GM13977 (cell line): ENCODE measurements at regions not wholly inside any gene's neighbourhood (a gene's known extent, or its start where the extent isn't known, plus 50 kb on each side); places are given as distances from the start of the nearest gene placed in this dataset.
"Not testable (repeated sequence)": the region's sequence is repeated elsewhere in the genome, so short reads cannot be mapped to it uniquely, and the experiment has no call there.

Experiments
- DNase-seq: peaks from one replicate; pipeline ENCODE4 v3.0.0; 2012; ENCODE audit warnings: low spot score
- in situ Hi-C: fragments of 300-500 bp; cut with MboI; formaldehyde crosslinking; loops from one replicate; pipeline ENCODE4 v1.12.0; 2022; ENCODE audit warnings: low sequenced_read_pairs, low pct_unique_long_range_greater_than_20kb, mixed read lengths, inconsistent platforms; ENCODE audit not compliant: unreplicated experiment
- TF ChIP-seq, protein P1 (sequence below): IDR thresholded peaks from 2 replicates; pipeline ENCODE4 v1.5.1; 2012; ENCODE audit warnings: mild to moderate bottlenecking, control low read depth; ENCODE audit not compliant: insufficient read depth; ENCODE audit errors: extremely low read depth, missing control alignments

DNA sequence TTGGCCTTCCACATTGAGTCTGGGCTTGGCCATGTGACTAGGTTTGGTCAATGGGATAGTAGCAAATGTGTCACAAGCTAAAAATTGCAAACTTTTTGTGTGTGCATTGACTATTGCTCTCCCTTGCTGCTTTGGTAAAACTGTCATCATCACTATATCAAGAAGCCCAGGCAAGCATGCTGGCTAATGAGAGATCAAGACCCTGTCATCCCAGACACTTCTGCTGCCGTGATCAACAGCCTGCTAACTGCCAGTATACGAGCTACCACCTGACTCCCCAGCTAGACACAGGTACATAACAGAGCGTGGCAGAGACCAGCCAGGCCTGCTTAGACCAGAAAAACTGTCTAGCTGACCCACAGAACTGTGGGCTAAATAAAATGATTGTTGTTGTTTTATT is 456.7 kb upstream of the DCN start:
- TF ChIP-seq, protein P1, sequence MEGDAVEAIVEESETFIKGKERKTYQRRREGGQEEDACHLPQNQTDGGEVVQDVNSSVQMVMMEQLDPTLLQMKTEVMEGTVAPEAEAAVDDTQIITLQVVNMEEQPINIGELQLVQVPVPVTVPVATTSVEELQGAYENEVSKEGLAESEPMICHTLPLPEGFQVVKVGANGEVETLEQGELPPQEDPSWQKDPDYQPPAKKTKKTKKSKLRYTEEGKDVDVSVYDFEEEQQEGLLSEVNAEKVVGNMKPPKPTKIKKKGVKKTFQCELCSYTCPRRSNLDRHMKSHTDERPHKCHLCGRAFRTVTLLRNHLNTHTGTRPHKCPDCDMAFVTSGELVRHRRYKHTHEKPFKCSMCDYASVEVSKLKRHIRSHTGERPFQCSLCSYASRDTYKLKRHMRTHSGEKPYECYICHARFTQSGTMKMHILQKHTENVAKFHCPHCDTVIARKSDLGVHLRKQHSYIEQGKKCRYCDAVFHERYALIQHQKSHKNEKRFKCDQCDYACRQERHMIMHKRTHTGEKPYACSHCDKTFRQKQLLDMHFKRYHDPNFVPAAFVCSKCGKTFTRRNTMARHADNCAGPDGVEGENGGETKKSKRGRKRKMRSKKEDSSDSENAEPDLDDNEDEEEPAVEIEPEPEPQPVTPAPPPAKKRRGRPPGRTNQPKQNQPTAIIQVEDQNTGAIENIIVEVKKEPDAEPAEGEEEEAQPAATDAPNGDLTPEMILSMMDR = no peak
- in situ Hi-C loops = no loop called here
- DNase-seq = no peak

DNA sequence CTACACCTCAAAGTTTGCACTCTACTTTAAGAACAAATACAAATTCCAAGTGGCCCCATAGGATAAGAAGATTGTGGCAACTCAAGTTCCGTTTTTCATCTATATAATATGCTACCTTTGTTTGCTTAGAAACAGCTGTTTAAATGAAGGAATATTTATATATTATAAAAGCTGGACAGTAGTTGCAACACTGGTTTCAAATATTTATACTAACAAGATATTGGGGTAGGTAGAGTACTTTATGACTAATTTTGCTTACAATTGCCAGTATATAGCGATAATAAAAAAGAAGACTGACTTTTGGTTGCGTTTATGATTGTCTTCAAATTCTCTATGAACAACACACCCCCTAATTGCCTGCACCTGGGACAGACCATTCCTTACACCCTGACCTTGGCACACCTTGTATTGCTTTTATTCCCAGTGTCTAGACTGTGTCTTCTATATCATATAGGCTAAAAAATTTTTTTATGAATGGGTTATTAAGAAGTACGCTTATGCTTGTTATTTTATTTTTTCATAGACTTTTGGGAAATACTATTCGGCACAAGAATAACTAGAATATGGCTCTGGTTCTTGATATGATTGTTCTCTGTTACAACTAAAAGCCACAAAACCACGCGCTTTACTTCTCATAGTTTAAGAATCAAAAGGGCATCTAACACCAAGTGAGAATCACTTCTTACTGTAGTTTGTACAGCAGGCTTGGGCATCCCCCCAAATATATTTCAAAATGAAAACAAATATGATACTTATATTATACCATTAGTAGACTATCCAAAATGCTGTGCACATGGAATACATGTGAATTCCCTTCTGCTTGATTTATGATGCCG is 455.4 kb upstream of the DCN start:
- DNase-seq = no peak
- in situ Hi-C loops = no loop called here
- TF ChIP-seq, protein P1 = no peak

DNA sequence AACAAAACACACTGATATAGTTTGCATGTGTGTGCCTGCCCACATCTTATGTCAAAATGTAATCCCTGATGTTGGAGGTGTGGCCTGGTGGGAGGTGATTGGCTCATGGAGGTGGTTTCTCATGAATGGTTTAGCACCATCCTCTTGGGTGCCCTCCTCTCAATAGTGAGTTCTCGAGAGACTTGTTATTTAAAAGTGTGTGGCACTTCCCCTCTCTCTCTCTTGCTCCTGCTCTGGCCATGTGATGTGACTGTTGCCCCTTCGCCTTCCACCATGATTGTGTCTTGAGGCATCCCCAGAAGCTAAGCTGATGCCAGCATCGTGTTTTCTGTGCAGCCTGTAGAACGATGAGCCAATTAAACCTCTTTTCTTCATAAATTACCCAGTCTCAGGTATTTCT is 454.1 kb upstream of the DCN start:
- no peak for DNase-seq
- in situ Hi-C loops = no loop called here
- TF ChIP-seq, protein P1 = no peak

DNA sequence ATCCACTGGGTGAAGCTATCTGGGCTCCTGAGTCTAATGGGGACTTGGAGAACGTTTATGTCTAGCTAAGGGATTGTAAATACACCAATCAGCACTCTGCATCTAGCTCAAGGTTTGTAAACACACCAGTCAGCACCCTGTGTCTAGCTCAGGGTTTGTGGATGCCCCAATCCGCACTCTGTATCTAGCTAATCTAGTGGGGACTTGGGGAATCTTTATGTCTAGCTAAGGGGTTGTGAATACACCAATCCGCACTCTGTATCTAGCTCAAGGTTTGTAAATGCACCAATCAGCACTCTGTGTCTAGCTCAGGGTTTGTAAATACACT is 451.7 kb upstream of the DCN start:
- DNase-seq, in situ Hi-C loops: not testable (repeated sequence)

DNA sequence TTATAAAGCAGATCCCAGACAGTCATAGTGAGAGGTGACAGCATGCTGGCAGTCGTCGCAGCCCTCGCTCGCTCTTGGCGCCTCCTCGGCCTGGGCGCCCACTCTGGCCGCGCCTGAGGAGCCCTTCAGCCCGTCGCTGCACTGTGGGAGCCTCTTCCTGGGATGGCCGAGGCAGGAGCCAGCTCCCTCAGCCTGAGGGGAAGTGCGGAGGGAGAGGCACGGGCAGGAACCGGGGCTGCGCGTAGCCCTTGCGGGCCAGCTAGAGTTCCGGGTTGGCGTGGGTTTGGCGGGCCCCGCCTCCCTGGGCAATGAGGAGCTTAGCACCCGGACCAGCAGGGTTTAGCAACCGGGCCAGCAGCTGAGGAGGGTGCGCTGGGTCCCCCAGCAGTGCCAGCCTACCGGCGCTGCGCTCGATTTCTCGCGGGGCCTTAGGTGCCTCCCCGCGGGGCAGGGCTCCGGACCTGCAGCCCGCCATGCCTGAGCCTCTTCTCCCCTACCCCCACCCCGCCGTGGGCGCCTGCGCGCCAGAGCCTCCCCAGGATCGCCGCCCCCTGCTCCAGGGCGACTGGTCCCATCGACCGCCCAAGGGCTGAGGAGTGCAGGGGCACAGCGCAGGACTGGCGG is 451.2 kb upstream of the DCN start:
- DNase-seq = no peak
- in situ Hi-C loops = no loop called here
- TF ChIP-seq, protein P1 = no peak

DNA sequence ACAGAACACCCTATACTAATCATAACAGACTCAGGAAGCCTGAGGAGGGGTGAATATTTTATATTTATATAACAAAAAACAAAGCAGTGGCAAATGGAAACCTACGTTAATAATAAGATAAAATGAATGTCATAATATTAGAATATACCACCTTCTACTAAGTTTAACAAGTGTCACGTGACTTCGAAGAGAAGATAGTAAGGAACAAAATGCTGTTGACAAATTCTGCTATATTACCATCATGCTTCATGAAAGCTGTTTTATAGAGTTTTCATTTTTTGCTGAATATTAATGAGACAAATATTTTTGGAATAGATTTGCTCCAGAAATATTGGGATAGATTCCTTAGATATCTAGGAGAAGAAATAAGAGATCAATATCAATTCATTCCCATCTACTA is 450.6 kb upstream of the DCN start:
- in situ Hi-C loops = no loop called here
- no peak for DNase-seq
- TF ChIP-seq, protein P1 = no peak

DNA sequence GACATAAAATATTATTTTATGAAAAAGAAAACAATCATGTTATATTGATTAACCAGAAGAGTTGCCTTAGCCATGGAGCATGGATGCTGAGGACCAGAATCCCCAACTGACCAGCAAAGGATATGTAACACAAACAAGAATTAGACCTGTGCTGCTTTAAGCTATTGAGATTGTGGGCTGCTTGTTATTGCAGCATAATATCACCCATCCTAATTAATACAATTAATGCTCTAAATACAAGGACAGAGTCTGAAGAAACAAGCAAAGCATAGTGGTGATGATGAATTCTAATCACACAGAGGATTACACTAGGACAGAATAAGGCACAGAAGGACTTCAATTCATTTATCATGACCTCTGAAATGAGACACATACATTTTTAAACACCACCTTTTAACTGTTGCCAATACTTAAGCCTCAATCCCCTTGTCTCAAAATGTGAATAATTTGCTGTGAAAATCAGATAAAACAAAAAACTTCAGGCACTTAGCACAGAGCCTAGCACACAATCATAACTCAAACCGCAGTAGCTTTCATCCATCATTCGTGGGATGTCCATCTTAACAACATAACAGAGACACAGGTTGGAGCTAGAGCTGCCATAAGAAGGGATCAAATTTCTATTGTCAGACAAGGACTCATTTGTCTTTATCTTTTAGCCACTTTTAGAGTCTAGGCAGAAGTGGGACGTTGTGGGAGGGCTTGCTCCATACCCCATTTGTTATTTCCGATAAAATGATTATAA is 449.6 kb upstream of the DCN start:
- in situ Hi-C loops = no loop called here
- TF ChIP-seq, protein P1 = no peak
- DNase-seq = no peak
